ENCODE measurements at regions not wholly inside any gene's neighbourhood (a gene's known extent, or its start where the extent isn't known, plus 50 kb on each side); places are given as distances from the start of the nearest gene placed in this dataset.

- Histone ChIP-seq H3K36me3 (ENCODE audit: control insufficient read depth, insufficient read depth, low read length) (no peaks in the 10 kb centered on the region), H3K27me3 (ENCODE audit: control insufficient read depth, insufficient read depth, low read length) (no peaks in the 10 kb centered on the region), H3K4me1 (ENCODE audit: control insufficient read depth, insufficient read depth, low read length) (no peaks in the 10 kb centered on the region), H3K27ac (ENCODE audit: low read length) (no peak overlapping the region), H3K4me3 (ENCODE audit: low read depth in 2 of 2, low read length in 2 of 2) (no peak overlapping the region), H3K9me3 (ENCODE audit: control insufficient read depth, insufficient read depth, low read depth, low read length) (no peaks in the 10 kb centered on the region)
- CTCF ChIA-PET = no interaction called here
- ATAC-seq (no peak), DNase-seq (ENCODE audit: low read depth, low spot score) (no peak)
- no peak for TF ChIP-seq SIN3A (IDR thresholded peaks at IDR 0.05; ENCODE audit: borderline replicate concordance, insufficient read depth, low read depth, low read length)
- no peak for TF ChIP-seq CTCF (IDR thresholded peaks at IDR 0.05)
- TF ChIP-seq POLR2AphosphoS5 (IDR thresholded peaks at IDR 0.05; ENCODE audit: low read depth, low read length) = no peak
- no peak for TF ChIP-seq REST (IDR thresholded peaks at IDR 0.05; ENCODE audit: insufficient read depth in 1 of 2, low read depth in 2 of 2, low read length in 1 of 2)
- TF ChIP-seq TCF7L2 (IDR thresholded peaks at IDR 0.05; ENCODE audit: low read depth, low read length) = no peak
- intact Hi-C loops (cut with micrococcal nuclease; ENCODE audit: unreplicated experiment) = no loop called here
- in situ Hi-C loops (cut with HindIII; ENCODE audit: low pct_unique_long_range_greater_than_20kb, low sequenced_read_pairs) = no loop called here
- no TSS peak for BruUV-seq (replicated peaks)
- POLR2A ChIA-PET = no interaction called here
These were observed 571.7 kb upstream of the GOT2 start for GRCh38 chr16:59305850-59306249.

GRCh38 chr16:59296888-59297287 is 562.8 kb upstream of the GOT2 start:
- TF ChIP-seq SIN3A (IDR thresholded peaks at IDR 0.05; ENCODE audit: borderline replicate concordance, insufficient read depth, low read depth, low read length) (no peak), CTCF (IDR thresholded peaks at IDR 0.05) (no peak), REST (IDR thresholded peaks at IDR 0.05; ENCODE audit: insufficient read depth in 1 of 2, low read depth in 2 of 2, low read length in 1 of 2) (no peak), TCF7L2 (IDR thresholded peaks at IDR 0.05; ENCODE audit: low read depth, low read length) (no peak), POLR2AphosphoS5 (IDR thresholded peaks at IDR 0.05; ENCODE audit: low read depth, low read length) (no peak)
- intact Hi-C loops (cut with micrococcal nuclease; ENCODE audit: unreplicated experiment) (no loop called here), in situ Hi-C loops (cut with HindIII; ENCODE audit: low pct_unique_long_range_greater_than_20kb, low sequenced_read_pairs) (no loop called here)
- ATAC-seq (no peak), DNase-seq (ENCODE audit: low read depth, low spot score) (no peak)
- H3K4me3 ChIP-seq (ENCODE audit: low read depth in 2 of 2, low read length in 2 of 2) = no peak overlapping the region
- no TSS peak for BruUV-seq (replicated peaks)
- ChIA-PET POLR2A (no interaction called here), CTCF (no interaction called here)
- no peaks in the 10 kb centered on the region for H3K4me1 ChIP-seq (ENCODE audit: control insufficient read depth, insufficient read depth, low read length)
- no peaks in the 10 kb centered on the region for H3K9me3 ChIP-seq (ENCODE audit: control insufficient read depth, insufficient read depth, low read depth, low read length)
- no peaks in the 10 kb centered on the region for H3K36me3 ChIP-seq (ENCODE audit: control insufficient read depth, insufficient read depth, low read length)
- no peaks in the 10 kb centered on the region for H3K27me3 ChIP-seq (ENCODE audit: control insufficient read depth, insufficient read depth, low read length)
- no peak overlapping the region for H3K27ac ChIP-seq (ENCODE audit: low read length)

All from Panc1 (cell line).